SW 1271 (cell line): ENCODE measurements at regions not wholly inside any gene's neighbourhood (a gene's known extent, or its start where the extent isn't known, plus 50 kb on each side); places are given as distances from the start of the nearest gene placed in this dataset.
A peak's percentile ranks its signal among the peaks of the same experiment; 100 is the strongest.
"Not testable (repeated sequence)": the region's sequence is repeated elsewhere in the genome, so short reads cannot be mapped to it uniquely, and the experiment has no call there.

Experiments used
- DNase-seq, 2 experiments: peaks; one replicate each; lab custom pipeline; 2025; lab: John Stamatoyannopoulos, UW

- peak; percentile 1 to 29 for DNase-seq
These were observed 87.0 kb downstream of the PLSCR2 start for GRCh38 chr3:146382386-146382785.

GRCh38 chr3:146380046-146380445 is 89.3 kb downstream of the PLSCR2 start:
- DNase-seq = no peak

GRCh38 chr3:146375219-146375618 is 94.1 kb downstream of the PLSCR2 start:
- DNase-seq = no peak

- DNase-seq = no peak
These were observed 95.2 kb downstream of the PLSCR2 start for GRCh38 chr3:146374146-146374545.

GRCh38 chr3:146371902-146372301 is 97.5 kb downstream of the PLSCR2 start:
- no peak for DNase-seq

GRCh38 chr3:146368882-146369523 is 100.4 kb downstream of the PLSCR2 start:
- DNase-seq = no peak

GRCh38 chr3:146359841-146360240 is 108.9 kb upstream of the PLSCR4 start:
- no peak for DNase-seq

- not testable (repeated sequence) for DNase-seq
These were observed 103.5 kb upstream of the PLSCR4 start for GRCh38 chr3:146354421-146354820.

GRCh38 chr3:146350852-146351251 is 99.9 kb upstream of the PLSCR4 start:
- no peak for DNase-seq

- no peak for DNase-seq
These were observed 95.0 kb upstream of the PLSCR4 start for GRCh38 chr3:146345900-146346299.

GRCh38 chr3:146343551-146343950 is 92.6 kb upstream of the PLSCR4 start:
- DNase-seq = no peak

GRCh38 chr3:146342989-146343388 is 92.1 kb upstream of the PLSCR4 start:
- no peak for DNase-seq

- DNase-seq = no peak
These were observed 88.4 kb upstream of the PLSCR4 start for GRCh38 chr3:146339349-146339748.

GRCh38 chr3:146337991-146338390 is 87.1 kb upstream of the PLSCR4 start:
- no peak for DNase-seq

GRCh38 chr3:146335386-146335785 is 84.5 kb upstream of the PLSCR4 start:
- DNase-seq = no peak

GRCh38 chr3:146334151-146334550 is 83.2 kb upstream of the PLSCR4 start:
- DNase-seq = no peak

- DNase-seq = no peak
These were observed 81.1 kb upstream of the PLSCR4 start for GRCh38 chr3:146331967-146332366.

GRCh38 chr3:146326875-146327543 is 76.1 kb upstream of the PLSCR4 start:
- peak in 1 of 2 experiments; percentile 57 for DNase-seq

GRCh38 chr3:146325170-146325569 is 74.3 kb upstream of the PLSCR4 start:
- no peak for DNase-seq

- DNase-seq = no peak
These were observed 71.4 kb upstream of the PLSCR4 start for GRCh38 chr3:146322216-146322817.

GRCh38 chr3:146314871-146315270 is 64.0 kb upstream of the PLSCR4 start:
- no peak for DNase-seq

- peak in 1 of 2 experiments; percentile 53 for DNase-seq
These were observed 62.8 kb upstream of the PLSCR4 start for GRCh38 chr3:146313746-146314111.

- DNase-seq = peak in 1 of 2 experiments; percentile 50
These were observed 62.3 kb upstream of the PLSCR4 start for GRCh38 chr3:146313031-146313745.
